ENCODE measurements at regions not wholly inside any gene's neighbourhood (a gene's known extent, or its start where the extent isn't known, plus 50 kb on each side); places are given as distances from the start of the nearest gene placed in this dataset.

GRCh38 chr7:153027904-153028303 is 268.4 kb downstream of the ACTR3B start:
- H3K4me3 ChIP-seq (ENCODE audit: low read length), result no peak overlapping the region
- no peaks in the 10 kb centered on the region for H3K9me3 ChIP-seq (ENCODE audit: low read length)
- H2AFZ ChIP-seq (ENCODE audit: low read depth, low read length), result no peak overlapping the region
- peaks cover 10% of the 10 kb centered on the region for H3K27me3 ChIP-seq (ENCODE audit: insufficient read depth, low read depth, low read length)
- H3F3A ChIP-seq (ENCODE audit: insufficient read depth, low read length, poor library complexity, severe bottlenecking), result no peaks in the 10 kb centered on the region
- TF ChIP-seq REST (IDR thresholded peaks at IDR 0.05; ENCODE audit: borderline replicate concordance) (no peak), TAF1 (IDR thresholded peaks at IDR 0.05; ENCODE audit: low read depth) (no peak), CTCF (IDR thresholded peaks at IDR 0.05; ENCODE audit: poor library complexity, severe bottlenecking) (no peak), MXI1 (conservative IDR thresholded peaks at IDR 0.05; ENCODE audit: poor library complexity, severe bottlenecking) (no peak), RAD21 (conservative IDR thresholded peaks at IDR 0.05) (no peak), POLR2AphosphoS5 (IDR thresholded peaks at IDR 0.05) (no peak), EP300 (conservative IDR thresholded peaks at IDR 0.05; ENCODE audit: poor library complexity, severe bottlenecking) (no peak), SMC3 (conservative IDR thresholded peaks at IDR 0.05; ENCODE audit: poor library complexity) (no peak), EZH2 (IDR thresholded peaks at IDR 0.05; ENCODE audit: borderline replicate concordance, insufficient read depth, low read length, poor library complexity, severe bottlenecking) (no peak)
- H3K4me2 ChIP-seq (ENCODE audit: low read length), result no peak overlapping the region
- no peaks in the 10 kb centered on the region for H3K36me3 ChIP-seq (ENCODE audit: insufficient read depth, low read length)
- H3K79me2 ChIP-seq (replicated peaks; ENCODE audit: insufficient read depth, low read length), result no peaks in the 10 kb centered on the region
- no peaks in the 10 kb centered on the region for H3K9me2 ChIP-seq (ENCODE audit: insufficient read depth, low read length)
- H4K20me1 ChIP-seq (ENCODE audit: insufficient read depth), result no peaks in the 10 kb centered on the region
- H3K27ac ChIP-seq (ENCODE audit: low read length), result no peak overlapping the region
- H3K9ac ChIP-seq (ENCODE audit: low read length), result no peak overlapping the region

GRCh38 chr7:153030976-153031375 is 271.4 kb downstream of the ACTR3B start:
- Histone ChIP-seq H4K20me1 (ENCODE audit: insufficient read depth) (no peaks in the 10 kb centered on the region), H3K79me2 (replicated peaks; ENCODE audit: insufficient read depth, low read length) (no peaks in the 10 kb centered on the region), H2AFZ (ENCODE audit: low read depth, low read length) (no peak overlapping the region), H3F3A (ENCODE audit: insufficient read depth, low read length, poor library complexity, severe bottlenecking) (no peaks in the 10 kb centered on the region), H3K4me2 (ENCODE audit: low read length) (no peak overlapping the region), H3K4me3 (ENCODE audit: low read length) (no peak overlapping the region), H3K9ac (ENCODE audit: low read length) (no peak overlapping the region), H3K27ac (ENCODE audit: low read length) (no peak overlapping the region), H3K36me3 (ENCODE audit: insufficient read depth, low read length) (no peaks in the 10 kb centered on the region), H3K27me3 (ENCODE audit: insufficient read depth, low read depth, low read length) (no peaks in the 10 kb centered on the region), H3K9me2 (ENCODE audit: insufficient read depth, low read length) (no peaks in the 10 kb centered on the region), H3K9me3 (ENCODE audit: low read length) (no peaks in the 10 kb centered on the region)
- TF ChIP-seq EZH2 (IDR thresholded peaks at IDR 0.05; ENCODE audit: borderline replicate concordance, insufficient read depth, low read length, poor library complexity, severe bottlenecking), result no peak
- no peak for TF ChIP-seq CTCF (IDR thresholded peaks at IDR 0.05; ENCODE audit: poor library complexity, severe bottlenecking)
